H1 (cell line): ENCODE measurements at regions not wholly inside any gene's neighbourhood (a gene's known extent, or its start where the extent isn't known, plus 50 kb on each side); places are given as distances from the start of the nearest gene placed in this dataset.

ENCODE experiments used
- CEBPB ChIP-seq: IDR thresholded peaks from 2 replicates; pipeline ENCODE4 v1.6.1; 2012; ENCODE audit warnings: low read depth, low read length
- CHD2 ChIP-seq: IDR thresholded peaks from 2 replicates; pipeline ENCODE4 v1.6.1; 2012; ENCODE audit warnings: low read length, improper control_type of control experiment
- CREB1 ChIP-seq: IDR thresholded peaks from 2 replicates; pipeline ENCODE4 v1.6.1; 2012; ENCODE audit warnings: inconsistent platforms
- EP300 ChIP-seq, 2 experiments: IDR thresholded peaks; 1 replicate in 1 of 2; 2 replicates in 1 of 2; pipeline ENCODE4 v1.6.1; 2011 to 2012; ENCODE audit warnings: low read depth in 2 of 2, low read length in 2 of 2, mild to moderate bottlenecking in 2 of 2, borderline replicate concordance in 1 of 2, inconsistent platforms in 1 of 2, moderate library complexity in 1 of 2
- EZH2 ChIP-seq: fragments of 200-600 bp; sonication (generic); IDR thresholded peaks from 2 replicates; pipeline ENCODE4 v1.7.1; 2012; ENCODE audit warnings: low read depth, mild to moderate bottlenecking, moderate library complexity, low read length, inconsistent platforms; ENCODE audit not compliant: severe bottlenecking
- POLR2A ChIP-seq, 2 experiments: IDR thresholded peaks; 1 replicate in 1 of 2; 2 replicates in 1 of 2; pipeline ENCODE4 v1.6.1; 2011; ENCODE audit warnings: low read depth in 2 of 2, low read length in 2 of 2, mild to moderate bottlenecking in 2 of 2; ENCODE audit errors: control extremely low read depth in 1 of 2
- POLR2AphosphoS5 ChIP-seq: IDR thresholded peaks from 2 replicates; pipeline ENCODE4 v1.6.1; 2011; ENCODE audit warnings: low read depth, low read length
- RBBP5 ChIP-seq: IDR thresholded peaks from 2 replicates; pipeline ENCODE4 v1.7.1; 2012; ENCODE audit warnings: low read depth, mild to moderate bottlenecking, inconsistent platforms, low read length, moderate library complexity, borderline replicate concordance
- RXRA ChIP-seq: IDR thresholded peaks from 2 replicates; pipeline ENCODE4 v1.6.1; 2011; ENCODE audit warnings: low read depth, mild to moderate bottlenecking, low read length, moderate library complexity; ENCODE audit not compliant: insufficient read depth
- SP2 ChIP-seq: IDR thresholded peaks from 2 replicates; pipeline ENCODE4 v1.6.1; 2012; ENCODE audit warnings: mild to moderate bottlenecking, low read length, inconsistent platforms
- YY1 ChIP-seq: IDR thresholded peaks from 2 replicates; pipeline ENCODE4 v1.6.1; 2011; ENCODE audit warnings: low read depth, mild to moderate bottlenecking, low read length
- TF ChIP-seq, protein P1 (sequence below): IDR thresholded peaks from 2 replicates; pipeline ENCODE4 v1.6.1; 2011; ENCODE audit warnings: low read depth, mild to moderate bottlenecking, low read length; ENCODE audit not compliant: insufficient read depth
- TF ChIP-seq, protein P2 (sequence below), 3 experiments: IDR thresholded peaks; 1 replicate in 2 of 3; 2 replicates in 1 of 3; pipeline versions ENCODE4 v1.5.1 to v1.6.1; 2011; ENCODE audit warnings: low read length in 3 of 3, mild to moderate bottlenecking in 3 of 3, inconsistent platforms in 2 of 3, low read depth in 1 of 3, moderate library complexity in 1 of 3; ENCODE audit not compliant: insufficient read depth in 1 of 3; ENCODE audit errors: control extremely low read depth in 1 of 3
- TF ChIP-seq, protein P3 (sequence below): IDR thresholded peaks from 2 replicates; pipeline ENCODE4 v1.6.1; 2012; ENCODE audit warnings: inconsistent platforms

DNA sequence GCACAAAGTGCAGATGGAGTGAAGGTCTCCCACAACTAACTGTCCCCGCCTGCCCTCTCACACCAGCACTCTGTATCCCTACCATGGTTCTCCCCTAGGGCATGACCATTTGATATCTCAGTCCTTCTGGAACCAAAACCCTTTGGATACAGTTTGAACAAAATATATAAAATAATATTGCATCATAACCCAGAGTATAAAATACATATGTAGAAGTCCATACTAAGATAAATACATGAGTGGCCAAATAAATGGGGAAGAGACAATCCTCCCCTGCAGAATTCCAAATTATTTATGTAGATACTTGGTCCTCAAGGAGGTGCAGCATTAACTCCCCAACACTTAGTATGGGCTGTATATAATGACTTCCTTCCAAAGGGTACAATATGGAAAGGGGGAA lies 207.4 kb downstream of the RRAGC start:
- TF ChIP-seq, protein P1, sequence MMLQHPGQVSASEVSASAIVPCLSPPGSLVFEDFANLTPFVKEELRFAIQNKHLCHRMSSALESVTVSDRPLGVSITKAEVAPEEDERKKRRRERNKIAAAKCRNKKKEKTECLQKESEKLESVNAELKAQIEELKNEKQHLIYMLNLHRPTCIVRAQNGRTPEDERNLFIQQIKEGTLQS, result no peak
- TF ChIP-seq, protein P2, sequence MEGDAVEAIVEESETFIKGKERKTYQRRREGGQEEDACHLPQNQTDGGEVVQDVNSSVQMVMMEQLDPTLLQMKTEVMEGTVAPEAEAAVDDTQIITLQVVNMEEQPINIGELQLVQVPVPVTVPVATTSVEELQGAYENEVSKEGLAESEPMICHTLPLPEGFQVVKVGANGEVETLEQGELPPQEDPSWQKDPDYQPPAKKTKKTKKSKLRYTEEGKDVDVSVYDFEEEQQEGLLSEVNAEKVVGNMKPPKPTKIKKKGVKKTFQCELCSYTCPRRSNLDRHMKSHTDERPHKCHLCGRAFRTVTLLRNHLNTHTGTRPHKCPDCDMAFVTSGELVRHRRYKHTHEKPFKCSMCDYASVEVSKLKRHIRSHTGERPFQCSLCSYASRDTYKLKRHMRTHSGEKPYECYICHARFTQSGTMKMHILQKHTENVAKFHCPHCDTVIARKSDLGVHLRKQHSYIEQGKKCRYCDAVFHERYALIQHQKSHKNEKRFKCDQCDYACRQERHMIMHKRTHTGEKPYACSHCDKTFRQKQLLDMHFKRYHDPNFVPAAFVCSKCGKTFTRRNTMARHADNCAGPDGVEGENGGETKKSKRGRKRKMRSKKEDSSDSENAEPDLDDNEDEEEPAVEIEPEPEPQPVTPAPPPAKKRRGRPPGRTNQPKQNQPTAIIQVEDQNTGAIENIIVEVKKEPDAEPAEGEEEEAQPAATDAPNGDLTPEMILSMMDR (IDR thresholded peaks at IDR 0.05; ENCODE audit: control extremely low read depth in 1 of 3, insufficient read depth in 1 of 3, low read depth in 1 of 3, low read length in 3 of 3), result no peak
- TF ChIP-seq CREB1 (no peak), EZH2 (no peak), RBBP5 (no peak), POLR2A (IDR thresholded peaks at IDR 0.05; ENCODE audit: control extremely low read depth in 1 of 2, low read depth in 2 of 2, low read length in 2 of 2) (no peak), CHD2 (no peak), RXRA (no peak), CEBPB (no peak), POLR2AphosphoS5 (no peak), EP300 (IDR thresholded peaks at IDR 0.05; ENCODE audit: borderline replicate concordance in 1 of 2, low read depth in 2 of 2, low read length in 2 of 2) (no peak), YY1 (no peak), SP2 (no peak)
- TF ChIP-seq, protein P3, sequence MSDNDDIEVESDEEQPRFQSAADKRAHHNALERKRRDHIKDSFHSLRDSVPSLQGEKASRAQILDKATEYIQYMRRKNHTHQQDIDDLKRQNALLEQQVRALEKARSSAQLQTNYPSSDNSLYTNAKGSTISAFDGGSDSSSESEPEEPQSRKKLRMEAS, result no peak
